H1 (cell line): ENCODE measurements at regions not wholly inside any gene's neighbourhood (a gene's known extent, or its start where the extent isn't known, plus 50 kb on each side); places are given as distances from the start of the nearest gene placed in this dataset.

Source experiments
- ATF2 ChIP-seq: IDR thresholded peaks from 2 replicates; pipeline ENCODE4 v1.6.1; 2012; ENCODE audit warnings: low read length, inconsistent platforms
- GTF2F1 ChIP-seq: IDR thresholded peaks from 2 replicates; pipeline ENCODE4 v1.6.1; 2012; ENCODE audit warnings: low read depth, low read length, improper control_type of control experiment, borderline replicate concordance
- SRF ChIP-seq: IDR thresholded peaks from 2 replicates; pipeline ENCODE4 v1.6.1; 2011; ENCODE audit warnings: mild to moderate bottlenecking, low read depth, low read length, moderate library complexity

DNA sequence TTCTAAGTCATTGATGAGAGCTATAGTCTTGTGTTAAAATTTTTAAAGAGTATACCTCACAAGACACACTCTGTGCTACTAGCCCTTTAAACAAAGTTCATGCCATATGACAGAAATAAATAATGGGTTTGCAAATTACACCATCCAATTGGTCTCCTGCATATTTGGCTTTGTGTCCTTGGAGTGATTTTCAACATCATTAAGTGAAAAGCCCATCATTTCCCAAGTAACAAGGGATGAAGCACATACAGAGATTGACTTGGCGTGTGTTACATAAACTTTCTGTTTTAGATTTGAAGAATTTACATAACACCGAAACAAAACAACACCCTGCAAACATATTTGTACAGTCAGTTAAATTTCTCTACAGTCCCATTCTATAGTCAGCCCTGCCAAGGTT is 216.9 kb upstream of the NEIL3 start (continued):
- TF ChIP-seq ATF2 (no peak), SRF (no peak), GTF2F1 (no peak)
